CD4-positive, alpha-beta T cell treated with Interferon alpha-2 for 1 hour (primary cell): ENCODE measurements at regions not wholly inside any gene's neighbourhood (a gene's known extent, or its start where the extent isn't known, plus 50 kb on each side); places are given as distances from the start of the nearest gene placed in this dataset.

Experiments used
- DNase-seq, 2 donors: peaks; one replicate each; pipeline ENCODE4 v3.0.0-alpha.2; 2020 to 2022

DNA sequence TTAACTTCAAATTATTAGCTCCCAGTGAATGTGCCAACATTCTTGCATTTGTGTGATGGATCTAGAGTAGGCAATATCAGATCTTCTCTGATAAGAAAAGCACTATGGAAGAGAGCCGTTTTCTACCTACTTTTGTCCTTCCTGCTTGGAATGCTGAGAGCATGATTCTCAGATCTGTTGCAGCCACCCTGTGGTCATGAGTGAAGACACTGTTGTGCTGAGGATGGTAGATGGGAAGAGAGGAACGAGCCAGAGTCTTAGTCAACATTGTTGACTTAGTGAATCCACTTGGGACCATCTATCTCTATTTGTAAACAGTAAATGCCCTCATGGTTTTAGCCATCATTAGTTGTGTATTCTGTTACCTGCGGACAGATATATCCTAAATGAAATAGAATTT lies 202.6 kb downstream of the CD109 start:
- DNase-seq = no peak

DNA sequence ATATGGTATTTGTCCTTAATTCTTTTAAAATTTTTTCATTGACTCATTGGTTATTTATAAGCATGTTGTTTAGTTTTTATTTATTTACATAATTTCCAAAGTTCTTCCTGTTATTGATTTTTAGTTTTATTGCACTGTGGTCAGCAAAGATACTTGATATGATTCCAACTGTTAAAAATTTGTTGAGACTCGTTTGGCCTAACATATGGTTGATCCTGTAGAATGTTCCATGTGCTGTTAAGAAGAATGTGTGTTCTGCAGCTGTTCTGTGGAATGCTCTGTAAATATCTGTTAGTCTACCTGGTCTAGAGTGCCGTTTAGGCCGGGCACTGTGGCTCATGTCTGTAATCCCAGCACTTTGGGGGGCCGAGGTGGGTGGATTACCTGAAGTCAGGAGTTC lies 197.7 kb downstream of the CD109 start:
- no peak for DNase-seq

DNA sequence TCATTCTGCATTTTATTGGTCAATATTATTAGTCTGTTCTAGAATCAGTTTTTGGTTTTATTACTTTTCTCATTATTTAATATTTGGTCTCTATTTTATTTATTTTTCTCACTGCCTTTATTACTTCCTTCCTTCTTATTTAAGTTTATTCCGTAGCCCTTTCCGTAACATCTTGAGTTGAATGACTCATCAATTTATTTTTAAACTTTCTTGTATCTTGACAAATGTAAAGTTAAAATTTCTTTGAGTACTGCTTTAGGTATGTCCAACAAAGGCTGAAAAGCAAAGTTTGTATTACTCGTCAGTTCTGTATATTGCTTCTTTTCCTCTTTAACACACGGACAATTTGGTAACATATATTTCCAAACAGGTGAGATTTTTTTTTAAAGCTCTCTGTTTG lies 192.0 kb downstream of the CD109 start:
- no peak for DNase-seq

DNA sequence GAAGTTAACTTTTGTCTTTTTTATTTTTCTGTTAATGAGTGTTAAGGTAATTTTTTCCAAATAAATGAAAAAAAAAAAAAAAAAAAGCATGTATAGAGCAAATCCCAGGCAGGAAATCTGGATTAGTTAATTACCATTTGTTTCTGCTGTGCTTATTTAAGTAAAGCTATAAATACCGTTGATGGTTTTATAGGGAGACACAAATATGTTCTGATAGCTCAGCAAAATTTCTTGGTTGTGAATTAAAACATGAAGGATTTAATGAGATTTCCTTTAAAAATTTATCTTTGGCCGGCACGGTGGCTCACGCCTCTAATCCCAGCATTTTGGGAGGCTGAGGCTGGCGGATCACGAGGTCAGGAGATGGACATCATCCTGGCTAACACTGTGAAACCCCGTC lies 189.4 kb downstream of the CD109 start:
- DNase-seq = no peak

DNA sequence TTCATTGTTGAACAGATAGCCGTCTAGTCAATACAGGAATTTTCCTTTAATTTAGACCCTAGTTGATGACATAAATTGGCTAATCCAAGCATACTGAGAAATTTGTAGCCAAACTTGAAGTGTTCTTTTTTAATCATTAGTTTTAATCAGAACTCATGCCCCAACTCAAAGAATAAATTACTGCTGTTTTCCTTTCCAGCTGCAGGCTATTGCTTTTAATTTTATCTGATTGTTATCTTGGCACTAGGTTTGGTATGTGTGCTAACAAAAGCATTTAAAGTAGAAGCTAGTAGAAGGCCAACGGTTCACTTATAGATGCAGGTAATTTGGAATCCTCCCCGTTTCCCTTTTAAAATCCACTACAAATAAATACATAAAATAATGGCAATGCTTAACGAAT lies 188.5 kb downstream of the CD109 start:
- no peak for DNase-seq

DNA sequence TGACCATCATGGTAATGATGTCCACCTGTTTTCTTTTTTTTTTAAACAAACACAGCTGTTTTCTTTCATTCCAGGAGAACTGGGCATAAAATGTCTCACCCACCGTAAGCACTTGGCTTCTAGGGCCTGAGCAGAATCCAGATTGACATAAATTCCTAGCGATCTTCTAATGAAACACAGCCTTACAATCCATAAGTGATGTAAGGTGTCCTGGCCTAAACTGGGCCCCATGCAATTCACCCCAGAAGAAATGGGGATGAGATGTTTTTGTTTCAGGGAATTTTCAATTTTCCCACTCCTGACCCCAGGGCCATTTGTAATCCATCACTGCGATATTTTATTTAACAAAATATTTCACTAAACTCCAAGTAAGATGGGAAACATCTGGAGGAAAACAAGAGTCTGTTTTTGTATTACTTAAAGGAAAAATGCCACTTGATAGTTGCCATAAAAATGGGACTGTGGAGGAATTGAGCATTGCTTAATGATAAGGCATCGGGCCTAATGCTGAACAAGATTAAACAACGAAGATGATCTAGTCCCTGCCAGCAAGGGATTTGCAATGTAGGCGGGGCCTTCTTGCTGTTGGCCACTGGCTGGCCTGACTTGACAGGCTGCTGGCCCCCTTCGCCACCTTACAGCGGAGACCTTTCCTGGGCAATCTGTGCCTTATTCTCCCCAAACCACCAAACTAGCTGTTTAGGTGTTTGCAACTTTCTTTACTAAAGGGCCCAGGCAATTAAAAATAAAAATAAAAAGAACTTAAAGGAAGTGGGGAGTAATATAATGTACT lies 183.7 kb downstream of the CD109 start:
- no peak for DNase-seq

DNA sequence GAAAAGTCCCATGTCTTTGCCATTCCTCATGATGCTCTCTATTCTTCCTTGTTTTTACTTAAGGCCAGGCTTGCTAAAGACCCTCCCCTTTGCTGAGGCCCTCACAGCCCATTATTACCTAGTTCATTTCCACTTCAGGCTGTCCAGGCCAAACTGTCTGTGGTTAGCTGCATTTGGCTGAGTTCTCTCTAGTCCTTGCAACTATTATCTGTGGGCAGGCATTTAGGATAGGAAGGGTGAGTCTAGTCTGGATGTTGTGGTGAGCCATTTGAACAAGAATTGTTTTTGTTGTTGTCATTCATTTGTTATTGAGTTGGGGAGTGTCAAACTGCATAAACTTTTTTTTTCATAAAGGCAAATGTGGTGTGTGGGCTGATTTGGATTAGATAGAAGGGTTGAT lies 182.4 kb downstream of the CD109 start:
- no peak for DNase-seq
